GM23338 (cell line): ENCODE measurements at regions not wholly inside any gene's neighbourhood (a gene's known extent, or its start where the extent isn't known, plus 50 kb on each side); places are given as distances from the start of the nearest gene placed in this dataset.

ENCODE experiments used
- ATAC-seq: fragments of 200-7000 bp; cut with Tn5 transposase; 3 replicates; pipeline ENCODE4 v1.9.1; 2020
- DNase-seq: peaks from one replicate; pipeline ENCODE4 v3.0.0-alpha.2; 2015; ENCODE audit warnings: low spot score
- H2AFZ ChIP-seq: fragments of 200-600 bp; sonication (generic); 2 replicates; pipeline ENCODE4 v1.8.0; 2016; ENCODE audit warnings: antibody characterized with exemption, mild to moderate bottlenecking, moderate library complexity
- H3F3A ChIP-seq: fragments of 200-600 bp; sonication (generic); replicated peaks from 2 replicates; pipeline ENCODE4 v1.8.0; 2017; ENCODE audit warnings: antibody characterized with exemption, mixed run types, low read depth
- H3K27ac ChIP-seq: fragments of 200-600 bp; sonication (generic); 2 replicates; pipeline ENCODE4 v1.6.1; 2016; ENCODE audit warnings: low read depth
- H3K27me3 ChIP-seq: fragments of 200-600 bp; sonication (generic); 2 replicates; pipeline ENCODE4 v1.8.0; 2016; ENCODE audit warnings: mild to moderate bottlenecking, mixed run types, moderate library complexity; ENCODE audit not compliant: insufficient read depth
- H3K36me3 ChIP-seq: fragments of 200-600 bp; sonication (generic); 2 replicates; pipeline ENCODE4 v1.8.0; 2016; ENCODE audit warnings: mild to moderate bottlenecking; ENCODE audit not compliant: insufficient read depth
- H3K4me1 ChIP-seq: fragments of 200-600 bp; sonication (generic); 2 replicates; pipeline ENCODE4 v1.8.0; 2016; ENCODE audit warnings: mild to moderate bottlenecking, moderate library complexity; ENCODE audit not compliant: insufficient read depth
- H3K4me2 ChIP-seq: fragments of 200-600 bp; sonication (generic); 2 replicates; pipeline ENCODE4 v1.7.1; 2017; ENCODE audit warnings: mixed run types
- H3K4me3 ChIP-seq: fragments of 200-600 bp; sonication (generic); 2 replicates; pipeline ENCODE4 v1.6.1; 2016; ENCODE audit warnings: mixed run types
- H3K79me2 ChIP-seq: fragments of 200-600 bp; sonication (generic); replicated peaks from 2 replicates; pipeline ENCODE4 v1.8.0; 2017; ENCODE audit warnings: mild to moderate bottlenecking; ENCODE audit not compliant: insufficient read depth
- H3K9me2 ChIP-seq: fragments of 200-600 bp; sonication (generic); 2 replicates; pipeline ENCODE4 v1.8.0; 2017; ENCODE audit not compliant: insufficient read depth
- H4K20me1 ChIP-seq: fragments of 200-600 bp; sonication (generic); replicated peaks from 2 replicates; pipeline ENCODE4 v1.8.0; 2017; ENCODE audit warnings: mild to moderate bottlenecking; ENCODE audit not compliant: insufficient read depth
- H3K27ac Mint-ChIP-seq: 2 replicates; pipeline ENCODE4 v1.8.0; 2020; ENCODE audit warnings: inconsistent platforms, mild to moderate bottlenecking, moderate library complexity, mixed read lengths
- H3K27me3 Mint-ChIP-seq: 3 replicates; pipeline ENCODE4 v1.8.0; 2022; ENCODE audit warnings: low read depth, mild to moderate bottlenecking, moderate library complexity, mixed read lengths, inconsistent platforms; ENCODE audit not compliant: insufficient read depth, poor library complexity
- H3K36me3 Mint-ChIP-seq: 3 replicates; pipeline ENCODE4 v1.8.0; 2021; ENCODE audit warnings: low read depth, mild to moderate bottlenecking, inconsistent platforms, moderate library complexity, mixed read lengths
- H3K4me1 Mint-ChIP-seq: 3 replicates; pipeline ENCODE4 v1.8.0; 2020; ENCODE audit warnings: mild to moderate bottlenecking, inconsistent platforms, mixed read lengths
- H3K4me3 Mint-ChIP-seq: 3 replicates; pipeline ENCODE4 v1.8.0; 2021; ENCODE audit warnings: moderate library complexity, mild to moderate bottlenecking, inconsistent platforms, mixed read lengths
- H3K9me3 Mint-ChIP-seq: 3 replicates; pipeline ENCODE4 v1.8.0; 2020; ENCODE audit warnings: moderate library complexity, mild to moderate bottlenecking, inconsistent platforms, mixed read lengths
- CREB1 ChIP-seq: fragments of 250-450 bp; sonication (Bioruptor Pico); IDR thresholded peaks from 2 replicates; pipeline ENCODE4 v1.5.0; 2020; ENCODE audit warnings: low read depth, mild to moderate bottlenecking, moderate library complexity
- EZH2phosphoT487 ChIP-seq: fragments of 200-600 bp; sonication (generic); IDR thresholded peaks from one replicate; pipeline ENCODE4 v1.8.1; 2018; ENCODE audit warnings: antibody characterized with exemption; ENCODE audit not compliant: unreplicated experiment
- STAT1 ChIP-seq: IDR thresholded peaks from one replicate; pipeline ENCODE4 v1.6.1; 2016; ENCODE audit warnings: antibody characterized with exemption; ENCODE audit not compliant: unreplicated experiment
- ZNF114 ChIP-seq: fragments of 250-450 bp; sonication (Bioruptor Pico); IDR thresholded peaks from 2 replicates; pipeline ENCODE4 v1.5.0; 2020; ENCODE audit warnings: mild to moderate bottlenecking, moderate library complexity
- TF ChIP-seq, protein P1 (sequence below): fragments of 250-450 bp; sonication (Bioruptor Pico); IDR thresholded peaks from 2 replicates; pipeline ENCODE4 v1.5.0; 2020; ENCODE audit warnings: mild to moderate bottlenecking, moderate library complexity
- TF ChIP-seq, protein P2 (sequence below): IDR thresholded peaks from one replicate; pipeline ENCODE4 v1.6.1; 2018; ENCODE audit warnings: antibody characterized with exemption; ENCODE audit not compliant: unreplicated experiment

DNA sequence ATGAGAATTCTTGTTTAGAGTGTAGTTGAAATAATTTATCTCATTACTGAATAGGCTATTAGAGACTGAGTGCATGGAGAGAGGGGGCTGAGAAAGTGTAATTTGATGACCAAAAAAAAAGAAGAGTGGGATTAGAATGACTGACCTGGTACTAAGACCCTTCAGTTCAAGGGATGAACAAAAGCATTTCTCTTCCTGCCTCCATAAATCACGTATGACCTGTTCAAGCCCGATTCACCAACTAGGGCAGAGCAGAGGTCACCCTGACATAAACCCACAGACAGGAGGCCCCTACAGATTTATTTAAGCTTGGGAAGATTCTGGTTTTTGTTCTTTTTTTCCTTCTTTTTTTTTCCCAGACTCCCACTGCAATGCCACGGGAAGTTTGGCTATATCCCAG, 123.7 kb upstream of the COP1 start (continued):
- TF ChIP-seq, protein P1, sequence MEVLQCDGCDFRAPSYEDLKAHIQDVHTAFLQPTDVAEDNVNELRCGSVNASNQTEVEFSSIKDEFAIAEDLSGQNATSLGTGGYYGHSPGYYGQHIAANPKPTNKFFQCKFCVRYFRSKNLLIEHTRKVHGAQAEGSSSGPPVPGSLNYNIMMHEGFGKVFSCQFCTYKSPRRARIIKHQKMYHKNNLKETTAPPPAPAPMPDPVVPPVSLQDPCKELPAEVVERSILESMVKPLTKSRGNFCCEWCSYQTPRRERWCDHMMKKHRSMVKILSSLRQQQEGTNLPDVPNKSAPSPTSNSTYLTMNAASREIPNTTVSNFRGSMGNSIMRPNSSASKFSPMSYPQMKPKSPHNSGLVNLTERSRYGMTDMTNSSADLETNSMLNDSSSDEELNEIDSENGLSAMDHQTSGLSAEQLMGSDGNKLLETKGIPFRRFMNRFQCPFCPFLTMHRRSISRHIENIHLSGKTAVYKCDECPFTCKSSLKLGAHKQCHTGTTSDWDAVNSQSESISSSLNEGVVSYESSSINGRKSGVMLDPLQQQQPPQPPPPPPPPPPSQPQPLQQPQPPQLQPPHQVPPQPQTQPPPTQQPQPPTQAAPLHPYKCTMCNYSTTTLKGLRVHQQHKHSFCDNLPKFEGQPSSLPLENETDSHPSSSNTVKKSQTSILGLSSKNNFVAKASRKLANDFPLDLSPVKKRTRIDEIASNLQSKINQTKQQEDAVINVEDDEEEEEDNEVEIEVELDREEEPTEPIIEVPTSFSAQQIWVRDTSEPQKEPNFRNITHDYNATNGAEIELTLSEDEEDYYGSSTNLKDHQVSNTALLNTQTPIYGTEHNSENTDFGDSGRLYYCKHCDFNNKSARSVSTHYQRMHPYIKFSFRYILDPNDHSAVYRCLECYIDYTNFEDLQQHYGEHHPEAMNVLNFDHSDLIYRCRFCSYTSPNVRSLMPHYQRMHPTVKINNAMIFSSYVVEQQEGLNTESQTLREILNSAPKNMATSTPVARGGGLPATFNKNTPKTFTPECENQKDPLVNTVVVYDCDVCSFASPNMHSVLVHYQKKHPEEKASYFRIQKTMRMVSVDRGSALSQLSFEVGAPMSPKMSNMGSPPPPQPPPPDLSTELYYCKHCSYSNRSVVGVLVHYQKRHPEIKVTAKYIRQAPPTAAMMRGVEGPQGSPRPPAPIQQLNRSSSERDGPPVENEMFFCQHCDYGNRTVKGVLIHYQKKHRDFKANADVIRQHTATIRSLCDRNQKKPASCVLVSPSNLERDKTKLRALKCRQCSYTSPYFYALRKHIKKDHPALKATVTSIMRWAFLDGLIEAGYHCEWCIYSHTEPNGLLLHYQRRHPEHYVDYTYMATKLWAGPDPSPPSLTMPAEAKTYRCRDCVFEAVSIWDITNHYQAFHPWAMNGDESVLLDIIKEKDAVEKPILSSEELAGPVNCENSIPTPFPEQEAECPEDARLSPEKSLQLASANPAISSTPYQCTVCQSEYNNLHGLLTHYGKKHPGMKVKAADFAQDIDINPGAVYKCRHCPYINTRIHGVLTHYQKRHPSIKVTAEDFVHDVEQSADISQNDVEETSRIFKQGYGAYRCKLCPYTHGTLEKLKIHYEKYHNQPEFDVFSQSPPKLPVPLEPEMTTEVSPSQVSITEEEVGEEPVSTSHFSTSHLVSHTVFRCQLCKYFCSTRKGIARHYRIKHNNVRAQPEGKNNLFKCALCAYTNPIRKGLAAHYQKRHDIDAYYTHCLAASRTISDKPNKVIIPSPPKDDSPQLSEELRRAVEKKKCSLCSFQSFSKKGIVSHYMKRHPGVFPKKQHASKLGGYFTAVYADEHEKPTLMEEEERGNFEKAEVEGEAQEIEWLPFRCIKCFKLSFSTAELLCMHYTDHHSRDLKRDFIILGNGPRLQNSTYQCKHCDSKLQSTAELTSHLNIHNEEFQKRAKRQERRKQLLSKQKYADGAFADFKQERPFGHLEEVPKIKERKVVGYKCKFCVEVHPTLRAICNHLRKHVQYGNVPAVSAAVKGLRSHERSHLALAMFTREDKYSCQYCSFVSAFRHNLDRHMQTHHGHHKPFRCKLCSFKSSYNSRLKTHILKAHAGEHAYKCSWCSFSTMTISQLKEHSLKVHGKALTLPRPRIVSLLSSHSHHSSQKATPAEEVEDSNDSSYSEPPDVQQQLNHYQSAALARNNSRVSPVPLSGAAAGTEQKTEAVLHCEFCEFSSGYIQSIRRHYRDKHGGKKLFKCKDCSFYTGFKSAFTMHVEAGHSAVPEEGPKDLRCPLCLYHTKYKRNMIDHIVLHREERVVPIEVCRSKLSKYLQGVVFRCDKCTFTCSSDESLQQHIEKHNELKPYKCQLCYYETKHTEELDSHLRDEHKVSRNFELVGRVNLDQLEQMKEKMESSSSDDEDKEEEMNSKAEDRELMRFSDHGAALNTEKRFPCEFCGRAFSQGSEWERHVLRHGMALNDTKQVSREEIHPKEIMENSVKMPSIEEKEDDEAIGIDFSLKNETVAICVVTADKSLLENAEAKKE (CRISPR knock-in tag), result no peak
- TF ChIP-seq CREB1 (CRISPR knock-in tag), result no peak

DNA sequence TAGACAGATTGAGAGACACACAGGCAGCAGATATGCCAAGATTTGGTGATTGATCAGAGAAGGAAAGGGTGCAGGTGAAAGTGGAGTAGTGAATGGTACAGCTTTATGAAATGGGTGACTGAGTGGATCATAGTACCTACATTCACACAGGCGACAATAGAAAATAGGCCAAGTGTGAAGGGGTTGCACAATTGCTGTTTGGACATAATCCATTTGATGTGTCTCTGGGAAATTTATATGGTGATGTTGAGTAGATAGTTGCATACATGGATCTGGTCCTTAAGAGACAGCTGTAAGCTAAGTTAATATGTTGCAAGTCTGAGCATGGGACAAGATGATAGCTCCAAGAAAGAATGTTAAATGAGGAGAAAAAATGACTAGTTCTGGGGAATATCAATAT, 118.6 kb upstream of the COP1 start:
- ATAC-seq (no peak), DNase-seq (no peak)
- H3K27me3 ChIP-seq, result no peaks in the 10 kb centered on the region
- no peak overlapping the region for H3K4me2 ChIP-seq
- H2AFZ ChIP-seq, result no peak overlapping the region
- H3K36me3 ChIP-seq, result no peaks in the 10 kb centered on the region
- H3K4me3 ChIP-seq, result no peak overlapping the region
- H4K20me1 ChIP-seq, result no peaks in the 10 kb centered on the region
- H3K4me3 Mint-ChIP-seq, result no peak overlapping the region
- no peaks in the 10 kb centered on the region for H3K79me2 ChIP-seq
- 0 out of 2 replicates have a peak, but pooled peaks cover 4% of the 10 kb centered on the region for H3K9me2 ChIP-seq
- H3K4me1 ChIP-seq, result no peaks in the 10 kb centered on the region
- no peak overlapping the region for H3K27ac ChIP-seq
- H3K27ac Mint-ChIP-seq, result no peak overlapping the region
- H3K4me1 Mint-ChIP-seq, result no peaks in the 10 kb centered on the region
- no peaks in the 10 kb centered on the region for H3K36me3 Mint-ChIP-seq
- no peaks in the 10 kb centered on the region for H3K27me3 Mint-ChIP-seq
- no peaks in the 10 kb centered on the region for H3F3A ChIP-seq
- H3K9me3 Mint-ChIP-seq, result no peaks in the 10 kb centered on the region
- TF ChIP-seq, protein P1 (CRISPR knock-in tag), result no peak
- TF ChIP-seq STAT1, result no peak
- no peak for TF ChIP-seq ZNF114 (CRISPR knock-in tag)
- TF ChIP-seq, protein P2, sequence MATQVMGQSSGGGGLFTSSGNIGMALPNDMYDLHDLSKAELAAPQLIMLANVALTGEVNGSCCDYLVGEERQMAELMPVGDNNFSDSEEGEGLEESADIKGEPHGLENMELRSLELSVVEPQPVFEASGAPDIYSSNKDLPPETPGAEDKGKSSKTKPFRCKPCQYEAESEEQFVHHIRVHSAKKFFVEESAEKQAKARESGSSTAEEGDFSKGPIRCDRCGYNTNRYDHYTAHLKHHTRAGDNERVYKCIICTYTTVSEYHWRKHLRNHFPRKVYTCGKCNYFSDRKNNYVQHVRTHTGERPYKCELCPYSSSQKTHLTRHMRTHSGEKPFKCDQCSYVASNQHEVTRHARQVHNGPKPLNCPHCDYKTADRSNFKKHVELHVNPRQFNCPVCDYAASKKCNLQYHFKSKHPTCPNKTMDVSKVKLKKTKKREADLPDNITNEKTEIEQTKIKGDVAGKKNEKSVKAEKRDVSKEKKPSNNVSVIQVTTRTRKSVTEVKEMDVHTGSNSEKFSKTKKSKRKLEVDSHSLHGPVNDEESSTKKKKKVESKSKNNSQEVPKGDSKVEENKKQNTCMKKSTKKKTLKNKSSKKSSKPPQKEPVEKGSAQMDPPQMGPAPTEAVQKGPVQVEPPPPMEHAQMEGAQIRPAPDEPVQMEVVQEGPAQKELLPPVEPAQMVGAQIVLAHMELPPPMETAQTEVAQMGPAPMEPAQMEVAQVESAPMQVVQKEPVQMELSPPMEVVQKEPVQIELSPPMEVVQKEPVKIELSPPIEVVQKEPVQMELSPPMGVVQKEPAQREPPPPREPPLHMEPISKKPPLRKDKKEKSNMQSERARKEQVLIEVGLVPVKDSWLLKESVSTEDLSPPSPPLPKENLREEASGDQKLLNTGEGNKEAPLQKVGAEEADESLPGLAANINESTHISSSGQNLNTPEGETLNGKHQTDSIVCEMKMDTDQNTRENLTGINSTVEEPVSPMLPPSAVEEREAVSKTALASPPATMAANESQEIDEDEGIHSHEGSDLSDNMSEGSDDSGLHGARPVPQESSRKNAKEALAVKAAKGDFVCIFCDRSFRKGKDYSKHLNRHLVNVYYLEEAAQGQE, result no peak
- no peak for TF ChIP-seq EZH2phosphoT487
